HTR-8/SVneo (cell line): ENCODE measurements at regions not wholly inside any gene's neighbourhood (a gene's known extent, or its start where the extent isn't known, plus 50 kb on each side); places are given as distances from the start of the nearest gene placed in this dataset.
"Not testable (repeated sequence)": the region's sequence is repeated elsewhere in the genome, so short reads cannot be mapped to it uniquely, and the experiment has no call there.

Experiments used
- DNase-seq: peaks from one replicate; pipeline ENCODE4 v3.0.0; 2011; ENCODE audit warnings: low spot score, mixed read lengths; ENCODE audit not compliant: insufficient read length
- FAIRE-seq: peaks from 2 replicates; lab custom pipeline; 2011; peaks lifted over from hg19 to GRCh38; lab: Jason Lieb, UNC

DNA sequence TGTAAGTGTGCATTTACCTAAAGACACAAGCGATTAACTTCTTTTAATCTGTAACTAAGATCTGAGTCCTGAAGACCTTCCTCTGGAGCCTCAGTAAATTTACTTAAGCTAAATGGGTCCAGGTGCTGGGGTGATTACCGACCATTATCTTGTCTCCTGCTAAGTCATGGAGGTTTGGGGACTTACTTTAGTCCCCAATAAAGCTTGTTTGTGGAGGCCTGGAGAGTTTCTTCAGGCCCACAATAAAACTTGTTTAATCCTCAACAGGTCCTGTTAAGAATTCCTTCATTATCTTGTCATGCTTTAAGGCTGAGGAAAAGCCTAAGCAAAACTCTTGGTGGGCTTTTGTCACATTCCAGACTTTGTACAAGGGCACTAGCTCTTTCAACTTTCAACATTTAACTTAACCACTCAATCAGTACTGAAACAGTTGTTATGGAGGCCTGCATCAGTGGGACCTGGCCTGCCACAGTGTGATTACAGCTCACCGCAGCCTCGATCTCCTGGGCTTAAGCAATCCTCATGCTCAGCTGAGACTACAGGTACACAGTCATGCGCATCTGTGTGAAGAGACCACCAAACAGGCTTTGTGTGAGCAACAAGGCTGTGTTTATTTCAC, 84.0 kb downstream of the FMO4 start:
- DNase-seq, result no peak
- FAIRE-seq, result no peak

DNA sequence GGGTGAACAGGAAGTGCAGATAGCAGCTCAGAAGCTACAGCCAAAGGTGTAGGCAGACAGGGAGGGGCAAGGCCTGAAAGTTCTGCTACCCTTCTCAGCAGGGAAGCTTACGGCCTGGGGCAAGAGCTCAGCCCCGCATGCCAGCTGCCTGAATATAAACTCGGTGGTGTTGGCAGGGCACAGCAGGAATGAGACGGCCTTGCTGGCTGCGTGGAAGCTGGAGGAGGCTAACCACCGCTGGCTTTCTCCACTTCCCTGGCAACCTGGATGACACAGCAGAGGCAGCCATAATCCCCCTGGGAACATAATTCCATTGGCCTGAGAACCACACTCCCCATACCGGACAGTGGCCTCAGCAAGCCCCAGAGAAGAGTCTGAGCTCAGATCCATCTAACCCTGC, 81.9 kb upstream of the PRRC2C start:
- no peak for FAIRE-seq
- DNase-seq, result no peak

GRCh38 chr1:171405391-171405714, 80.0 kb upstream of the PRRC2C start:
- no peak for DNase-seq
- no peak for FAIRE-seq

GRCh38 chr1:171413557-171413956, 71.8 kb upstream of the PRRC2C start:
- FAIRE-seq, DNase-seq: not testable (repeated sequence)

DNA sequence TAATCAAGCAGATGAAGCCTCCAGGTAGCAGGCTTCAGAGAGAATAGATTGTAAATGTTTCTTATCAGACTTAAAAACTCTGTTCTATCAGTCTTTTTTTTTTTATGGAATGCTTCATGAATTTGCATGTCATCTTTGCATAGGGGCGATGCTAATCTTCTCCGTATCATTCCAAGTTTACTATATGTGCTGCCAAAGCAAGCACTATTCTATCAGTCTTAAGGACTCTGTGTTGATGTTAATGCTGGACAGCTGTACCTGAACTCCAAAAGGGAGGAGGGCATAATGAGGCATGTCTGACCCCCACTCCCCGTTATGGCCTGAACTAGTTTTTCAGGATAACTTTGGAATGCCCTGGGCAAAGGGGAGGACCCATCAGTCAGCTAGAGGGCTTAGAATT, 66.8 kb upstream of the PRRC2C start:
- DNase-seq, result no peak
- FAIRE-seq, result no peak

DNA sequence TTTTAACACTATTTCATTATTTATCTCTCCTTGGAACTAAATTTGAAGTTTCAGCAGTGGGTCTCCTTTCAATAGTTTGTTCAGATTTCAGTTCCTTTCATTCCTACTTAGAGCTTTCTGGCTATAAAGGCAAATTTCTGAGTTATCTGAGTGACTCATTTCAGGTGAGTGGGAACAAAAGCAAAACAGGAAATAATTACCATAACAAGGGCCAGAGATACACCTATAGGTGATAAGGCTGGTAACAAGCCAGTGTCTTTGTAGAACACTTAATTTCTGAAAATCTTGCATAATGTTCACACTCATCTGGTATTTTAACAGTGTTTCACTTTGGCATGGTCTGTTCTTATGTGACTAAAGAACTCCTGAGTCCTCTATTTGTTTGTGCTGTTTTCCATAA, 64.5 kb upstream of the PRRC2C start:
- FAIRE-seq, result no peak
- no peak for DNase-seq

GRCh38 chr1:171421413-171422020, 63.8 kb upstream of the PRRC2C start:
- DNase-seq (no peak), FAIRE-seq (no peak)

DNA sequence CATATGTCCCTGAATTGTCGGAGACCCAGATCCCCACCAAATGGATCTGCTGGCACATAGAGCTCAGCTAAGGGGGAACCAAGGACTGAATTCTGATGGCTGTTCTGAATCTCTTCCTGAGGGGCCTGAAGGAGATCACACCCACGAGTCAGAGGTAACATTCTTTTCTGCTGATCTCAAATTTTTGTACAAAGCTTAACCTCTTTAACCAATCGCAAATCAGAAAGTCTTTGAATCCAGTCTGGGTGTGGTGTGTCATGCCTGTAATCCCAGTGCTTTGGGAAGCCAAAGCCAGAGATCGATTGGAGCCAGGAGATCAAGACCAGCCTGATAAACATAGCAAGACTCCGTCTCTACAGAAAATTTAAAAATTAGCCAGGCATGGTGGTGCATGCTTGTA, 62.8 kb upstream of the PRRC2C start:
- FAIRE-seq (no peak), DNase-seq (no peak)

DNA sequence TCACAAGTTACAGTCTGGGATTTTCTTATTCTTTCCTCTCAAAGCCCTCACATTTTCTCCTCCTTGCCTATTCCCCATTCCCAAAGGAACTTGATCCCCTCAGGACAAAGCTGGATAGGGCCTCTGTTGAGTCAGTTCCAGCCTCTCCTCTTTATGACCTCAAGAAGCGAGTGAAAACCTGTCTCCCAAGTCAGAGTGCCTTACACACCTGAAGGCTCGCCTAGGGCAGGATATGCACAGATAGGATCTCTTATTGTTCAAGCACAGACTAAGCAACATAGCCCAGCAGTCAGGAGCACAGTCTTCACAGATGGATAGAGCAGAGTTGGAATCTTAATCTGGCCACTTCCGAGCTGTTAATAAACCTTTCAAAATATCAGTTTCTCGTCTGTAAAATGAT, 60.8 kb upstream of the PRRC2C start:
- DNase-seq (no peak), FAIRE-seq (no peak)

- DNase-seq, result no peak
- no peak for FAIRE-seq
These were observed 58.7 kb upstream of the PRRC2C start for GRCh38 chr1:171426645-171427044.

- FAIRE-seq, result no peak
- DNase-seq, result no peak
These were observed 57.4 kb upstream of the PRRC2C start for GRCh38 chr1:171427852-171428471.

DNA sequence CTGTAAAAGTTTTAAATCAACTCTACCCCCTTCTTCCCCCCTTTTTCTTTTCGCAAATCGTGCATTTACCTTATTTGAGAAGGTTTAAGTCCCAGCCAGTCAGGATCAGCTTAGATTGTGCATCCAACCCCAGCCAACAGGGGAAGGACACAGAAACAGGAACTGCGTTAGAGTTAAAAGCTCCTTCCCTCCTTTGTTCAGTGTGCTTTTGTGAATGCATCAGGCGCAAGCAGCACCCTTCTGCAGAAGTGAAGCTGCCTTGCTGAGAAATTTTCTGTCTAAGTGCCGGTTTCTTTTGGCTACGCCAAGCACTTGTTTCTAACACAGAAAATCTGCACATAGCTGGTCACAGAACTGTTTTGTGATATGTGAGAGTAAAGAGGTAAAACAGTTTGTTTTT, 56.2 kb upstream of the PRRC2C start:
- DNase-seq, result no peak
- FAIRE-seq, result no peak

GRCh38 chr1:171431994-171432393, 53.3 kb upstream of the PRRC2C start:
- no peak for FAIRE-seq
- no peak for DNase-seq

DNA sequence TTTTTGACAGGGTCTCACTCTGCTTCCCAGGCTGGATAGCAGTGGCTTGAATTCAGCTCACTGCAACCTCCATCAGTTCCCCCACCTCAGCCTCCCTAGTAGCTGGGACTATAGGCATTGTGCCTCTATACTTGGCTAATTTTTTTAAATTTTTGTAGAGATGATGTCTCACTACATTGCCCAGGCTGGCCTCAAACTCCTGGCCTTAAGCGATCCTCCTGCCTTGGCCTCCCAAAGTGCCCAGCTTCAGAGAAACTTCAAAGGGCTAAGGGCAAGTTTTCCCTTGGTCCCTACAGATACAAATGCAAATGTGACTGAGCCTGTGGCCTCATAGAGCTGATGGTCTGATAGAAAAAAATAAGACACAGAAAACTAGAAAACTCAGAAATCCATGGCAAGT, 52.9 kb upstream of the PRRC2C start:
- FAIRE-seq (no peak), DNase-seq (no peak)

DNA sequence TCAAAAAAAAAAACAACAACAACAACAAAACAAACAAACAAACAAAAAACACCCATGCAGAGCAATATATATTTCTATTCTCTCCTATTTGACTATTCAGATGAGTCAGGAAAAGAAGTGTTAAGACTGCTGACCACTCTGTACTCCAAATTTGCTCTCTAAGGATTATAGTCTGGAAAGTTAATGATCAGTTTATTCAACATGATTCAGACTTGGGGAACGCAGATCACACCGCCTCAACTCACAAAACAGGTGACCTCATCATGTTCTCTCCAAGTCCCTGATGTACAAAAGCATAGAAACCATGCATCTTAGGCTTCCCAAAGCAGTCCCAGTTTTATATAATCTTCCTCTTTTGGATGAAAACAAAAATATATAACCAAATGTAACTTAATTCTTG, 51.9 kb upstream of the PRRC2C start:
- DNase-seq (peak; percentile 18), FAIRE-seq (no peak)

DNA sequence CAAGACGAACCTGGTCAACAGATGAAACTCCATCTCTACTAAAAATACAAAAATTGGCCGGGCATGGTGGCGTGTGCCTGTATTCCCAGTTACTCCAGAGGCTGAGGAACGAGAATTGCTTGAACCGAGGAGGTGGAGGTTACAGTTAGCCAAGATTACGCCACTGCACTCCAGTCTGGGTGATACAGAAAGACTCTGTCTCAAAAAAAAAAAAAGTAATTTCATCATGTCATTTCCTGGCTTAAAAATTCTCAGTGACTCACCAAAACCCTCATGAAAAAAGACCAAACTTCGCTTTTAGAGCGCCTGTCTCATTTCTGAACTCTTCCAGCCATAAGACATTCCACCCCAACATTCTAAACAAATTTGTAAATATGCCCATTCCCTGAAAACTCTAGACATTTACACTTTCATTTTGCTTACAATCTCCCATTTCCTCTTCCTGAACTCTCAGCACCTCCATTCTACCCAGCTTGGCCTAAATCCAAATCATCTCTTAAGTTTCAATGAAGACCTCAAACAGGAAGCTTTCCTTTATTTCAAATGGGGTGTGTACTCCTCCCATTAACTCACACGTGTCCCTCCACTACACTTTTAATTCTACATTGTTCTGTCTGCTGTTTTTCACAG, 50.5 kb upstream of the PRRC2C start:
- DNase-seq, result peak; percentile 14
- FAIRE-seq, result no peak
